ENCODE measurements at regions not wholly inside any gene's neighbourhood (a gene's known extent, or its start where the extent isn't known, plus 50 kb on each side); places are given as distances from the start of the nearest gene placed in this dataset.

DNA sequence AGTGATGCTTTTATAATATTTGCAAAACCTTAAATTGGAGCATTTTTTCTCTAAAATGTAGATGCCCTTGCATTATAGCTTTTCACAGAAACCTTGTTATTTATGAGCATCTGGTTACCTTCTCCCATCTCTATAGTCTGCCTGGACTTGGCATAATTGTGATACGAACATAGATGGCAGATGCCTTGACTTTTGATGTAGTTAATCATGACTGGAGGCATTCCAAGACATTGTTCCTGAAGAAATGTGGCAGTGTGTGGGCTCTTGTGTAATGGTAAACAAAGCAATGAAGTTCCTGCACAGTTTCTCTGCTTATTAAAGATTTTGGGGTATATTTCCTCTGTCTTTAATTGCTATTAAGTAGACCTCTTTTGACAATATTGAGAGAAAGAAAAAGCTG, 500.1 kb downstream of the PCDH19 start:
- no peak overlapping the region for H3K14ac ChIP-seq (replicated peaks; ENCODE audit: low read depth, low read length)
- H2AK9ac ChIP-seq (replicated peaks; ENCODE audit: low read depth, low read length, poor library complexity): no peak overlapping the region
- H4K20me1 ChIP-seq (ENCODE audit: insufficient read depth, low read length): no peaks in the 10 kb centered on the region
- no peak overlapping the region for H3K56ac ChIP-seq (ENCODE audit: extremely low read depth, insufficient read depth, low read length)
- H4K91ac ChIP-seq (ENCODE audit: insufficient read depth, low read depth, low read length): no peak overlapping the region
- no peak overlapping the region for H2BK120ac ChIP-seq (ENCODE audit: low read depth, low read length)
- H3K9me1 ChIP-seq (ENCODE audit: insufficient read depth, low read length): no peaks in the 10 kb centered on the region
- ATAC-seq (ENCODE audit: low read depth) (no peak), DNase-seq (no peak)
- H3K18ac ChIP-seq (ENCODE audit: low read depth, low read length): no peak overlapping the region
- H3K9ac ChIP-seq (ENCODE audit: low read depth, low read length): no peak overlapping the region
- ChIA-PET POLR2A (ENCODE audit: unreplicated experiment) (no interaction called here), CTCF (no interaction called here)
- no peak overlapping the region for H2BK15ac ChIP-seq (ENCODE audit: low read depth, low read length)
- H2BK5ac ChIP-seq (ENCODE audit: low read depth, low read length, poor library complexity, severe bottlenecking): no peak overlapping the region
- H3K36me3 ChIP-seq (ENCODE audit: control insufficient read depth, insufficient read depth, low read length): no peaks in the 10 kb centered on the region
- H3K27ac ChIP-seq (ENCODE audit: insufficient read depth, low read length): no peak overlapping the region
- TF ChIP-seq, protein P1, sequence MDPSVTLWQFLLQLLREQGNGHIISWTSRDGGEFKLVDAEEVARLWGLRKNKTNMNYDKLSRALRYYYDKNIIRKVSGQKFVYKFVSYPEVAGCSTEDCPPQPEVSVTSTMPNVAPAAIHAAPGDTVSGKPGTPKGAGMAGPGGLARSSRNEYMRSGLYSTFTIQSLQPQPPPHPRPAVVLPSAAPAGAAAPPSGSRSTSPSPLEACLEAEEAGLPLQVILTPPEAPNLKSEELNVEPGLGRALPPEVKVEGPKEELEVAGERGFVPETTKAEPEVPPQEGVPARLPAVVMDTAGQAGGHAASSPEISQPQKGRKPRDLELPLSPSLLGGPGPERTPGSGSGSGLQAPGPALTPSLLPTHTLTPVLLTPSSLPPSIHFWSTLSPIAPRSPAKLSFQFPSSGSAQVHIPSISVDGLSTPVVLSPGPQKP (IDR thresholded peaks at IDR 0.05; ENCODE audit: borderline replicate concordance, low read depth, low read length): no peak
- TF ChIP-seq BHLHE40 (IDR thresholded peaks at IDR 0.05; ENCODE audit: low read depth, low read length): no peak
- TF ChIP-seq FOS (IDR thresholded peaks at IDR 0.05; ENCODE audit: low read depth, low read length): no peak
- TF ChIP-seq, protein P2, sequence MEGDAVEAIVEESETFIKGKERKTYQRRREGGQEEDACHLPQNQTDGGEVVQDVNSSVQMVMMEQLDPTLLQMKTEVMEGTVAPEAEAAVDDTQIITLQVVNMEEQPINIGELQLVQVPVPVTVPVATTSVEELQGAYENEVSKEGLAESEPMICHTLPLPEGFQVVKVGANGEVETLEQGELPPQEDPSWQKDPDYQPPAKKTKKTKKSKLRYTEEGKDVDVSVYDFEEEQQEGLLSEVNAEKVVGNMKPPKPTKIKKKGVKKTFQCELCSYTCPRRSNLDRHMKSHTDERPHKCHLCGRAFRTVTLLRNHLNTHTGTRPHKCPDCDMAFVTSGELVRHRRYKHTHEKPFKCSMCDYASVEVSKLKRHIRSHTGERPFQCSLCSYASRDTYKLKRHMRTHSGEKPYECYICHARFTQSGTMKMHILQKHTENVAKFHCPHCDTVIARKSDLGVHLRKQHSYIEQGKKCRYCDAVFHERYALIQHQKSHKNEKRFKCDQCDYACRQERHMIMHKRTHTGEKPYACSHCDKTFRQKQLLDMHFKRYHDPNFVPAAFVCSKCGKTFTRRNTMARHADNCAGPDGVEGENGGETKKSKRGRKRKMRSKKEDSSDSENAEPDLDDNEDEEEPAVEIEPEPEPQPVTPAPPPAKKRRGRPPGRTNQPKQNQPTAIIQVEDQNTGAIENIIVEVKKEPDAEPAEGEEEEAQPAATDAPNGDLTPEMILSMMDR (conservative IDR thresholded peaks at IDR 0.05; ENCODE audit: low read depth, low read length): no peak
- TF ChIP-seq MAZ (IDR thresholded peaks at IDR 0.05; ENCODE audit: borderline replicate concordance, low read depth, low read length): no peak
- no peak for TF ChIP-seq RAD21 (IDR thresholded peaks at IDR 0.05; ENCODE audit: low read length)
- TF ChIP-seq RCOR1 (IDR thresholded peaks at IDR 0.05; ENCODE audit: insufficient replicate concordance, low read length): no peak
- H3K4me1 ChIP-seq (ENCODE audit: control insufficient read depth, insufficient read depth, low read length): no peaks in the 10 kb centered on the region
- H4K8ac ChIP-seq (ENCODE audit: low read depth in 2 of 2, low read length in 2 of 2): no peak overlapping the region
- H4K5ac ChIP-seq (ENCODE audit: low read depth, low read length): no peak overlapping the region
- no peak overlapping the region for H3K4me3 ChIP-seq (ENCODE audit: insufficient read depth, low read depth, low read length)
- dilution Hi-C loops (cut with HindIII; ENCODE audit: low sequenced_read_pairs, unreplicated experiment): no loop called here
- H2BK20ac ChIP-seq (ENCODE audit: low read depth, low read length): no peak overlapping the region
- in situ Hi-C loops (cut with MboI; ENCODE audit: low sequenced_read_pairs): no loop called here
- no peaks in the 10 kb centered on the region for H3K27me3 ChIP-seq (ENCODE audit: control insufficient read depth, insufficient read depth, low read length)
- H3K79me1 ChIP-seq (ENCODE audit: low read depth in 1 of 2, low read length in 2 of 2): no peaks in the 10 kb centered on the region
- H3K4me2 ChIP-seq (ENCODE audit: low read depth, low read length): no peak overlapping the region
- WGBS, 2 experiments (ENCODE audit: extremely low coverage in 2 of 2, insufficient read length in 1 of 2): no CpG with 5 or more reads among the region's 1 CpG
- no peak overlapping the region for H3K23ac ChIP-seq (ENCODE audit: low read depth, low read length)
- no peak overlapping the region for H2AFZ ChIP-seq (replicated peaks; ENCODE audit: low read length, poor library complexity)
- intact Hi-C loops (cut with micrococcal nuclease): no loop called here
- H2AK5ac ChIP-seq (ENCODE audit: low read depth, low read length): no peak overlapping the region
- H3K4ac ChIP-seq (ENCODE audit: low read depth, low read length): no peak overlapping the region
- no TSS peak for BruUV-seq (replicated peaks)
- no peaks in the 10 kb centered on the region for H3K9me3 ChIP-seq (ENCODE audit: control insufficient read depth, insufficient read depth, low read length)

Measured in IMR-90 (cell line).